ENCODE measurements at regions not wholly inside any gene's neighbourhood (a gene's known extent, or its start where the extent isn't known, plus 50 kb on each side); places are given as distances from the start of the nearest gene placed in this dataset.

DNA sequence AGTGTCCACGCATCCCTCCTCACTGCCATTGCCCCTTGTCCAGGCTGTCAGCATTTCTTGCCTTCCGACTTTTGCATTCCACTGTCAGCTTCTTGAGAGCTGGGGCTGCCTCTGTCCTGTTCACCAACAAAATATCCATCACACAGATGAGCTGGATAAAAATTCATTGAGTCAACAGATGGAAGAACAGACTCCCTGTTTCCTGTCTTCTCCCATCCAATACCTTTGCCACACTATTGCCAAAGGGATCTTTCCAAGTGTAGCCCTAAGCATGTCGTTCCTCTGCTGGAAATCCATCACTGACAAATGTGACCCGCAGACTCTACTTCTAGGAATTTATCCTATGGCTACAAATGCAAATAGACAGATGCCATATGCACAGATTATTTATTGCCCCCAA, 78.0 kb upstream of the PJA1 start:
- Histone ChIP-seq H3K4me2 (ENCODE audit: low read length) (no peak overlapping the region), H3K36me3 (ENCODE audit: control insufficient read depth, insufficient read depth, low read length) (no peaks in the 10 kb centered on the region), H2AFZ (no peak overlapping the region), H3K9me3 (ENCODE audit: control insufficient read depth, low read length) (no peaks in the 10 kb centered on the region), H3K9ac (no peak overlapping the region), H3K27me3 (ENCODE audit: control insufficient read depth, insufficient read depth, low read length) (no peaks in the 10 kb centered on the region), H3K4me1 (no peaks in the 10 kb centered on the region), H3K27ac (no peak overlapping the region), H3K79me2 (no peaks in the 10 kb centered on the region), H3K4me3 (ENCODE audit: low read depth, low read length) (no peak overlapping the region)
- TF ChIP-seq CTCF (IDR thresholded peaks at IDR 0.05): no peak

- Histone ChIP-seq H2AFZ (no peak overlapping the region), H3K36me3 (ENCODE audit: control insufficient read depth, insufficient read depth, low read length) (no peaks in the 10 kb centered on the region), H3K4me3 (ENCODE audit: low read depth, low read length) (no peak overlapping the region), H3K27me3 (ENCODE audit: control insufficient read depth, insufficient read depth, low read length) (no peaks in the 10 kb centered on the region), H3K9ac (no peak overlapping the region), H3K9me3 (ENCODE audit: control insufficient read depth, low read length) (no peaks in the 10 kb centered on the region), H3K79me2 (no peaks in the 10 kb centered on the region), H3K27ac (no peak overlapping the region), H3K4me1 (peaks cover 5% of the 10 kb centered on the region), H3K4me2 (ENCODE audit: low read length) (no peak overlapping the region)
- no peak for TF ChIP-seq CTCF (IDR thresholded peaks at IDR 0.05)
Measured at GRCh38 chrX:69238887-69239231, 73.6 kb upstream of the PJA1 start.

DNA sequence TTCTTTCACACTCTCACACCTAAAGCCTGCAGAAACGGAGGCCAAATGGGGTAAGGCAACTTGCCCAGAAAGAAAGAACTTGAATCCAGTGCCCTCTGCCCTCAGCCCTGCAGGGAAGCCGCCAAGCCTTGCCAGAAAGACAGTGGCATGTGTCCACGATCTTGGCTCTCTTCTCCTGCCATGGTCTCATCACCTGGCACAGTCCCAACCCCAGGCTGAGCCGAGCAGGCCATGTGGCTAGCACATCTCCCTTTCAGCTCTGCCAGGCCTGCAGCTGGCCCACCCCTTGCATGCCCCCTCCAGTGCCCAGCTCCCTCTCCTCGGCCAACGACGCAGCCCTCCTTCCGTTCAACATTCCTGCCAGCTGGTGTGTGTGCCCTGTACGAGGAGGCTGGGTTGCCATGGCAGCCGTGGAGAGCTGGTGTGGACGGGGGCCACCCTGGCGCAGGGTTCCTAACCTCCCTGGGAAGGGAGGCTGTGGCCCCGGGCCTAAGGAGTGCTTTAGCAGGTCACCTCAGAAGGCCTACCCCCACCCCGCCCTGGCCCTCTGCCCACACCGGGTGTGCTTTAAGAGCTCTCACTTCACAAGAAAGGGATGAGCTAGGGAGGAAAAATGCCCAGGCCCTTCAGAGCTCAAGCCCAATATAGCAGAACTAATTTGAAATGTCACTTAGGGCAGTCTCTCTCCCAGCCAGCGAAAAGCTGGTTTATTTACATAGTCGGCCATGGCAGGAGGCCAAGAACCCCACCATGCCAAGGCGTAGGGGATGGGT, 73.0 kb upstream of the PJA1 start:
- no peaks in the 10 kb centered on the region for H3K79me2 ChIP-seq
- H3K9me3 ChIP-seq (ENCODE audit: control insufficient read depth, low read length): no peaks in the 10 kb centered on the region
- no peak overlapping the region for H2AFZ ChIP-seq
- H3K36me3 ChIP-seq (ENCODE audit: control insufficient read depth, insufficient read depth, low read length): no peaks in the 10 kb centered on the region
- H3K27ac ChIP-seq: no peak overlapping the region
- no peak overlapping the region for H3K4me2 ChIP-seq (ENCODE audit: low read length)
- no peak overlapping the region for H3K4me3 ChIP-seq (ENCODE audit: low read depth, low read length)
- peaks cover 5% of the 10 kb centered on the region for H3K4me1 ChIP-seq
- H3K27me3 ChIP-seq (ENCODE audit: control insufficient read depth, insufficient read depth, low read length): no peaks in the 10 kb centered on the region
- no peak for TF ChIP-seq CTCF (IDR thresholded peaks at IDR 0.05)
- no peak overlapping the region for H3K9ac ChIP-seq

DNA sequence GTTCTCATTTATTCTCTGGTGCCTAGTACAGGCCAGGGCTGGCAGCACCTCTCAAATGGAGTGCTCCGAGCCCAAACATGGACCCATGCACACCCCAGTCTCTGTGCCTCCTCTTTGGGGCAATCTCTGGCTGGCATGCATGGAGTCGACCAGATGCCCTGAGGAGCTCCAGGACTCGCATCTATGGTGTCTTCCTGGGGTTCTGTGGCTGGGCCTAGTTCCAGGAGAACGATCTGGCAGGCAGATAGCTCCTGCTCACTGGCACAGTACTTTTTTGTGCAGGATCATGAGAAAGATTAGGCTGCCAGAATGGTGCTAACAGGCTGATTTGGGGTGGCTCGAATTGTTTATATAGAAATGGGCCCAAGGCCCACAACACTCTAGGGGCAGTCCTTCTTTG, 72.0 kb upstream of the PJA1 start:
- no peaks in the 10 kb centered on the region for H3K9me3 ChIP-seq (ENCODE audit: control insufficient read depth, low read length)
- H3K27me3 ChIP-seq (ENCODE audit: control insufficient read depth, insufficient read depth, low read length): no peaks in the 10 kb centered on the region
- TF ChIP-seq CTCF (IDR thresholded peaks at IDR 0.05): no peak
- no peak overlapping the region for H3K27ac ChIP-seq
- H3K4me3 ChIP-seq (ENCODE audit: low read depth, low read length): no peak overlapping the region
- peaks cover 5% of the 10 kb centered on the region for H3K4me1 ChIP-seq
- no peak overlapping the region for H3K4me2 ChIP-seq (ENCODE audit: low read length)
- no peak overlapping the region for H3K9ac ChIP-seq
- no peak overlapping the region for H2AFZ ChIP-seq
- H3K36me3 ChIP-seq (ENCODE audit: control insufficient read depth, insufficient read depth, low read length): no peaks in the 10 kb centered on the region
- H3K79me2 ChIP-seq: no peaks in the 10 kb centered on the region

DNA sequence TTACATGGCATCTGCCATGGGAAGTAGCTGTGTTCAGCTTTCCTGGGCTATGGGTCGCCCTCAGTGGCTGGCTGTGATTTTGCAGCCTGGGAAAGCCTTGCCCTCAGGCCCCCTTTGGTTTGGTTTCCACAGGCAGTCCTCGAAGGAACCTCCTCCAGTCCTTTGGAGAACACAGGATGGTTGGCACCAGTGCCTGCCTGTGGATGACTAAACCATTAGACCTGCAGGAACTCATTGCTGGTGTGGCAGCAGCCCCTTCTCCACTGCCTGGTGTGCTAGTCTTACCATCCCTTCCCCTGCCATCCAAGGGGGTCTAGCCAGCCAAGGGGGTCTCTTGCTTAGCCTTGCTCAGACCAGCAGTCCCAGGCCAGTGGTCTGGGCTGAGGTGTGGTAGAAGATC, 71.4 kb upstream of the PJA1 start:
- Histone ChIP-seq H3K9ac (no peak overlapping the region), H3K4me3 (ENCODE audit: low read depth, low read length) (no peak overlapping the region), H3K36me3 (ENCODE audit: control insufficient read depth, insufficient read depth, low read length) (no peaks in the 10 kb centered on the region), H3K4me1 (peaks cover 5% of the 10 kb centered on the region), H2AFZ (no peak overlapping the region), H3K27ac (no peak overlapping the region), H3K9me3 (ENCODE audit: control insufficient read depth, low read length) (no peaks in the 10 kb centered on the region), H3K79me2 (no peaks in the 10 kb centered on the region), H3K4me2 (ENCODE audit: low read length) (no peak overlapping the region), H3K27me3 (ENCODE audit: control insufficient read depth, insufficient read depth, low read length) (no peaks in the 10 kb centered on the region)
- TF ChIP-seq CTCF (IDR thresholded peaks at IDR 0.05): no peak

Measured in parathyroid adenoma (tissue), 2 donors.